Uterus (tissue), 2 donors: ENCODE measurements at regions not wholly inside any gene's neighbourhood (a gene's known extent, or its start where the extent isn't known, plus 50 kb on each side); places are given as distances from the start of the nearest gene placed in this dataset.

Experiments used
- POLR2A ChIP-seq, 2 donors: fragments of 450-650 bp; IDR thresholded peaks; one replicate each; pipeline ENCODE4 v1.6.1; 2016; ENCODE audit warnings: antibody characterized with exemption in 2 of 2, mild to moderate bottlenecking in 1 of 2, moderate library complexity in 1 of 2
- TF ChIP-seq, protein P1 (sequence below), 4 experiments: fragments of 200-600 bp in 2 of 4; fragments of 450-650 bp in 2 of 4; sonication (generic) in 2 of 4; IDR thresholded peaks; one replicate each; pipeline ENCODE4 v1.5.1; 2016 to 2019; ENCODE audit warnings: antibody characterized with exemption in 4 of 4, mild to moderate bottlenecking in 2 of 4, moderate library complexity in 1 of 4

- TF ChIP-seq, protein P1, sequence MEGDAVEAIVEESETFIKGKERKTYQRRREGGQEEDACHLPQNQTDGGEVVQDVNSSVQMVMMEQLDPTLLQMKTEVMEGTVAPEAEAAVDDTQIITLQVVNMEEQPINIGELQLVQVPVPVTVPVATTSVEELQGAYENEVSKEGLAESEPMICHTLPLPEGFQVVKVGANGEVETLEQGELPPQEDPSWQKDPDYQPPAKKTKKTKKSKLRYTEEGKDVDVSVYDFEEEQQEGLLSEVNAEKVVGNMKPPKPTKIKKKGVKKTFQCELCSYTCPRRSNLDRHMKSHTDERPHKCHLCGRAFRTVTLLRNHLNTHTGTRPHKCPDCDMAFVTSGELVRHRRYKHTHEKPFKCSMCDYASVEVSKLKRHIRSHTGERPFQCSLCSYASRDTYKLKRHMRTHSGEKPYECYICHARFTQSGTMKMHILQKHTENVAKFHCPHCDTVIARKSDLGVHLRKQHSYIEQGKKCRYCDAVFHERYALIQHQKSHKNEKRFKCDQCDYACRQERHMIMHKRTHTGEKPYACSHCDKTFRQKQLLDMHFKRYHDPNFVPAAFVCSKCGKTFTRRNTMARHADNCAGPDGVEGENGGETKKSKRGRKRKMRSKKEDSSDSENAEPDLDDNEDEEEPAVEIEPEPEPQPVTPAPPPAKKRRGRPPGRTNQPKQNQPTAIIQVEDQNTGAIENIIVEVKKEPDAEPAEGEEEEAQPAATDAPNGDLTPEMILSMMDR (IDR thresholded peaks at IDR 0.05): no peak
- TF ChIP-seq POLR2A (IDR thresholded peaks at IDR 0.05): no peak
These were observed 97.5 kb upstream of the CDYL start for GRCh38 chr6:4678506-4679300.
